Vagina (tissue), 2 donors: ENCODE measurements at regions not wholly inside any gene's neighbourhood (a gene's known extent, or its start where the extent isn't known, plus 50 kb on each side); places are given as distances from the start of the nearest gene placed in this dataset.

ENCODE experiments used
- CTCF ChIP-seq, 3 experiments: fragments of 450-650 bp in 2 of 3; fragments of 200-600 bp in 1 of 3; sonication (generic) in 1 of 3; IDR thresholded peaks; one replicate each; pipeline ENCODE4 v1.5.1; 2017 to 2019; ENCODE audit warnings: antibody characterized with exemption in 3 of 3, mild to moderate bottlenecking in 2 of 3, moderate library complexity in 2 of 3
- POLR2AphosphoS5 ChIP-seq, 2 donors: sonication (generic); formaldehyde crosslinking; IDR thresholded peaks; one replicate each; pipeline ENCODE4 v1.9.0; 2017; ENCODE audit warnings: antibody characterized with exemption in 2 of 2, mild to moderate bottlenecking in 2 of 2, low read depth in 1 of 2; ENCODE audit not compliant: insufficient read depth in 1 of 2

- no peak for TF ChIP-seq POLR2AphosphoS5 (IDR thresholded peaks at IDR 0.05; ENCODE audit: insufficient read depth in 1 of 2, low read depth in 1 of 2)
- no peak for TF ChIP-seq CTCF (IDR thresholded peaks at IDR 0.05)
These were observed 659.8 kb upstream of the EPHA5 start for GRCh38 chr4:66330125-66330524.
